ENCODE measurements at regions not wholly inside any gene's neighbourhood (a gene's known extent, or its start where the extent isn't known, plus 50 kb on each side); places are given as distances from the start of the nearest gene placed in this dataset.

GRCh38 chr13:58921129-58921528 lies 1242.6 kb downstream of the DIAPH3 start:
- TF ChIP-seq CTCF (IDR thresholded peaks at IDR 0.05), result no peak
- no peak for TF ChIP-seq POLR2A (IDR thresholded peaks at IDR 0.05)
- TF ChIP-seq EP300 (IDR thresholded peaks at IDR 0.05), result no peak

Data from gastroesophageal sphincter (tissue), 3 donors.